ENCODE measurements at regions not wholly inside any gene's neighbourhood (a gene's known extent, or its start where the extent isn't known, plus 50 kb on each side); places are given as distances from the start of the nearest gene placed in this dataset.
A peak's percentile ranks its signal among the peaks of the same experiment; 100 is the strongest.

DNA sequence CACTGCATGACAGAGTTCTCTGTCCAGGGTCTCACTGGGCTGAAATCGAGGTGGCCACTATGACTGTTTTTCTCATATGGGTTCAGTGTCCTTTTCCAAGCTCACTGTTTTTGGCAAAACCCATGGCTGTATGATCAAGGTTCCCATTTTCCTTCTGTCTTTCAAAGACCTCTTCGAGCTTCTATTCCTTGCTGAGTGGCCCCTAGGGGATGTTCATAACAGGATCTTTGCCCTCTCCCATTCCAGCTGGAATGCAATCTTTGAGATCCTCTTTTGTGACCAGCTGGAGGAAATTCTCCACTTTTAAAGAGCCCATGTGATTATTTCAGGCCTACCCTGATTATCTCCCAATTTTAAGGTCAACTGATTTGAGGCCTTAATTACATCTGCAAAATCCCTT is 572.5 kb upstream of the SLC10A2 start (continued):
- TF ChIP-seq, protein P1, sequence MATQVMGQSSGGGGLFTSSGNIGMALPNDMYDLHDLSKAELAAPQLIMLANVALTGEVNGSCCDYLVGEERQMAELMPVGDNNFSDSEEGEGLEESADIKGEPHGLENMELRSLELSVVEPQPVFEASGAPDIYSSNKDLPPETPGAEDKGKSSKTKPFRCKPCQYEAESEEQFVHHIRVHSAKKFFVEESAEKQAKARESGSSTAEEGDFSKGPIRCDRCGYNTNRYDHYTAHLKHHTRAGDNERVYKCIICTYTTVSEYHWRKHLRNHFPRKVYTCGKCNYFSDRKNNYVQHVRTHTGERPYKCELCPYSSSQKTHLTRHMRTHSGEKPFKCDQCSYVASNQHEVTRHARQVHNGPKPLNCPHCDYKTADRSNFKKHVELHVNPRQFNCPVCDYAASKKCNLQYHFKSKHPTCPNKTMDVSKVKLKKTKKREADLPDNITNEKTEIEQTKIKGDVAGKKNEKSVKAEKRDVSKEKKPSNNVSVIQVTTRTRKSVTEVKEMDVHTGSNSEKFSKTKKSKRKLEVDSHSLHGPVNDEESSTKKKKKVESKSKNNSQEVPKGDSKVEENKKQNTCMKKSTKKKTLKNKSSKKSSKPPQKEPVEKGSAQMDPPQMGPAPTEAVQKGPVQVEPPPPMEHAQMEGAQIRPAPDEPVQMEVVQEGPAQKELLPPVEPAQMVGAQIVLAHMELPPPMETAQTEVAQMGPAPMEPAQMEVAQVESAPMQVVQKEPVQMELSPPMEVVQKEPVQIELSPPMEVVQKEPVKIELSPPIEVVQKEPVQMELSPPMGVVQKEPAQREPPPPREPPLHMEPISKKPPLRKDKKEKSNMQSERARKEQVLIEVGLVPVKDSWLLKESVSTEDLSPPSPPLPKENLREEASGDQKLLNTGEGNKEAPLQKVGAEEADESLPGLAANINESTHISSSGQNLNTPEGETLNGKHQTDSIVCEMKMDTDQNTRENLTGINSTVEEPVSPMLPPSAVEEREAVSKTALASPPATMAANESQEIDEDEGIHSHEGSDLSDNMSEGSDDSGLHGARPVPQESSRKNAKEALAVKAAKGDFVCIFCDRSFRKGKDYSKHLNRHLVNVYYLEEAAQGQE (IDR thresholded peaks at IDR 0.05; ENCODE audit: unreplicated experiment): no peak
- TF ChIP-seq ZNF114 (CRISPR knock-in tag; IDR thresholded peaks at IDR 0.05): no peak
- no peak for TF ChIP-seq POLR2AphosphoS5 (IDR thresholded peaks at IDR 0.05; ENCODE audit: low read depth)
- no peak for TF ChIP-seq STAT1 (IDR thresholded peaks at IDR 0.05; ENCODE audit: unreplicated experiment)

DNA sequence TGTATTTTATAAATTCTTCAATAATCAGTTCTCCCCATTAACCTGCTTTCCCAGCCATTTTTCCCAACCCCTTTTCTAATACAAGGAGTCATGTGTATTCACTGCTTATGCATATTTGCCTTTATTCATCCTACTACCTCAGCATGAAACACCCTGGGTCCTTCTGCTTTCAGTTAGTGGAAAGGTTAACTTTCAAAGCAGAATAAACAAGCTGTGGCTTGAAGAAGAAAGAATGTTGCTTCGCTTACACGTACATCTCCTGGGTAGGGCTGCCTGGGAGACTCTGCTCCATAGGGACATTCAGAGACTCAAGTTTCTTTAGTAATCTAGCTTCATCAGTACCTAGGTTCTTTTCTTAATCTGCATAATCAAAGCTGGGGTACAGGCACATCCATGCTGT is 567.8 kb upstream of the SLC10A2 start:
- no peak overlapping the region for H3K4me3 Mint-ChIP-seq

More for the DNA sequence above, 567.8 kb upstream of the SLC10A2 start:
- Mint-ChIP-seq H3K27me3 (ENCODE audit: insufficient read depth, low read depth, poor library complexity) (peaks cover 2% of the 10 kb centered on the region), H3K27ac (no peak overlapping the region), H3K4me1 (peaks cover 16% of the 10 kb centered on the region), H3K9me3 (no peaks in the 10 kb centered on the region), H3K36me3 (ENCODE audit: low read depth) (no peaks in the 10 kb centered on the region)
- TF ChIP-seq, protein P2, sequence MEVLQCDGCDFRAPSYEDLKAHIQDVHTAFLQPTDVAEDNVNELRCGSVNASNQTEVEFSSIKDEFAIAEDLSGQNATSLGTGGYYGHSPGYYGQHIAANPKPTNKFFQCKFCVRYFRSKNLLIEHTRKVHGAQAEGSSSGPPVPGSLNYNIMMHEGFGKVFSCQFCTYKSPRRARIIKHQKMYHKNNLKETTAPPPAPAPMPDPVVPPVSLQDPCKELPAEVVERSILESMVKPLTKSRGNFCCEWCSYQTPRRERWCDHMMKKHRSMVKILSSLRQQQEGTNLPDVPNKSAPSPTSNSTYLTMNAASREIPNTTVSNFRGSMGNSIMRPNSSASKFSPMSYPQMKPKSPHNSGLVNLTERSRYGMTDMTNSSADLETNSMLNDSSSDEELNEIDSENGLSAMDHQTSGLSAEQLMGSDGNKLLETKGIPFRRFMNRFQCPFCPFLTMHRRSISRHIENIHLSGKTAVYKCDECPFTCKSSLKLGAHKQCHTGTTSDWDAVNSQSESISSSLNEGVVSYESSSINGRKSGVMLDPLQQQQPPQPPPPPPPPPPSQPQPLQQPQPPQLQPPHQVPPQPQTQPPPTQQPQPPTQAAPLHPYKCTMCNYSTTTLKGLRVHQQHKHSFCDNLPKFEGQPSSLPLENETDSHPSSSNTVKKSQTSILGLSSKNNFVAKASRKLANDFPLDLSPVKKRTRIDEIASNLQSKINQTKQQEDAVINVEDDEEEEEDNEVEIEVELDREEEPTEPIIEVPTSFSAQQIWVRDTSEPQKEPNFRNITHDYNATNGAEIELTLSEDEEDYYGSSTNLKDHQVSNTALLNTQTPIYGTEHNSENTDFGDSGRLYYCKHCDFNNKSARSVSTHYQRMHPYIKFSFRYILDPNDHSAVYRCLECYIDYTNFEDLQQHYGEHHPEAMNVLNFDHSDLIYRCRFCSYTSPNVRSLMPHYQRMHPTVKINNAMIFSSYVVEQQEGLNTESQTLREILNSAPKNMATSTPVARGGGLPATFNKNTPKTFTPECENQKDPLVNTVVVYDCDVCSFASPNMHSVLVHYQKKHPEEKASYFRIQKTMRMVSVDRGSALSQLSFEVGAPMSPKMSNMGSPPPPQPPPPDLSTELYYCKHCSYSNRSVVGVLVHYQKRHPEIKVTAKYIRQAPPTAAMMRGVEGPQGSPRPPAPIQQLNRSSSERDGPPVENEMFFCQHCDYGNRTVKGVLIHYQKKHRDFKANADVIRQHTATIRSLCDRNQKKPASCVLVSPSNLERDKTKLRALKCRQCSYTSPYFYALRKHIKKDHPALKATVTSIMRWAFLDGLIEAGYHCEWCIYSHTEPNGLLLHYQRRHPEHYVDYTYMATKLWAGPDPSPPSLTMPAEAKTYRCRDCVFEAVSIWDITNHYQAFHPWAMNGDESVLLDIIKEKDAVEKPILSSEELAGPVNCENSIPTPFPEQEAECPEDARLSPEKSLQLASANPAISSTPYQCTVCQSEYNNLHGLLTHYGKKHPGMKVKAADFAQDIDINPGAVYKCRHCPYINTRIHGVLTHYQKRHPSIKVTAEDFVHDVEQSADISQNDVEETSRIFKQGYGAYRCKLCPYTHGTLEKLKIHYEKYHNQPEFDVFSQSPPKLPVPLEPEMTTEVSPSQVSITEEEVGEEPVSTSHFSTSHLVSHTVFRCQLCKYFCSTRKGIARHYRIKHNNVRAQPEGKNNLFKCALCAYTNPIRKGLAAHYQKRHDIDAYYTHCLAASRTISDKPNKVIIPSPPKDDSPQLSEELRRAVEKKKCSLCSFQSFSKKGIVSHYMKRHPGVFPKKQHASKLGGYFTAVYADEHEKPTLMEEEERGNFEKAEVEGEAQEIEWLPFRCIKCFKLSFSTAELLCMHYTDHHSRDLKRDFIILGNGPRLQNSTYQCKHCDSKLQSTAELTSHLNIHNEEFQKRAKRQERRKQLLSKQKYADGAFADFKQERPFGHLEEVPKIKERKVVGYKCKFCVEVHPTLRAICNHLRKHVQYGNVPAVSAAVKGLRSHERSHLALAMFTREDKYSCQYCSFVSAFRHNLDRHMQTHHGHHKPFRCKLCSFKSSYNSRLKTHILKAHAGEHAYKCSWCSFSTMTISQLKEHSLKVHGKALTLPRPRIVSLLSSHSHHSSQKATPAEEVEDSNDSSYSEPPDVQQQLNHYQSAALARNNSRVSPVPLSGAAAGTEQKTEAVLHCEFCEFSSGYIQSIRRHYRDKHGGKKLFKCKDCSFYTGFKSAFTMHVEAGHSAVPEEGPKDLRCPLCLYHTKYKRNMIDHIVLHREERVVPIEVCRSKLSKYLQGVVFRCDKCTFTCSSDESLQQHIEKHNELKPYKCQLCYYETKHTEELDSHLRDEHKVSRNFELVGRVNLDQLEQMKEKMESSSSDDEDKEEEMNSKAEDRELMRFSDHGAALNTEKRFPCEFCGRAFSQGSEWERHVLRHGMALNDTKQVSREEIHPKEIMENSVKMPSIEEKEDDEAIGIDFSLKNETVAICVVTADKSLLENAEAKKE (CRISPR knock-in tag; IDR thresholded peaks at IDR 0.05): no peak
- TF ChIP-seq JUNB (IDR thresholded peaks at IDR 0.05; ENCODE audit: unreplicated experiment) (no peak), ZNF331 (CRISPR knock-in tag; IDR thresholded peaks at IDR 0.05; ENCODE audit: low read depth) (no peak), EZH2phosphoT487 (IDR thresholded peaks at IDR 0.05; ENCODE audit: unreplicated experiment) (no peak), ZNF114 (CRISPR knock-in tag; IDR thresholded peaks at IDR 0.05) (no peak), POLR2AphosphoS5 (IDR thresholded peaks at IDR 0.05; ENCODE audit: low read depth) (no peak), NANOG (IDR thresholded peaks at IDR 0.05; ENCODE audit: borderline replicate concordance) (no peak)
- TF ChIP-seq, protein P1 (IDR thresholded peaks at IDR 0.05; ENCODE audit: unreplicated experiment): no peak
- TF ChIP-seq, protein P3, sequence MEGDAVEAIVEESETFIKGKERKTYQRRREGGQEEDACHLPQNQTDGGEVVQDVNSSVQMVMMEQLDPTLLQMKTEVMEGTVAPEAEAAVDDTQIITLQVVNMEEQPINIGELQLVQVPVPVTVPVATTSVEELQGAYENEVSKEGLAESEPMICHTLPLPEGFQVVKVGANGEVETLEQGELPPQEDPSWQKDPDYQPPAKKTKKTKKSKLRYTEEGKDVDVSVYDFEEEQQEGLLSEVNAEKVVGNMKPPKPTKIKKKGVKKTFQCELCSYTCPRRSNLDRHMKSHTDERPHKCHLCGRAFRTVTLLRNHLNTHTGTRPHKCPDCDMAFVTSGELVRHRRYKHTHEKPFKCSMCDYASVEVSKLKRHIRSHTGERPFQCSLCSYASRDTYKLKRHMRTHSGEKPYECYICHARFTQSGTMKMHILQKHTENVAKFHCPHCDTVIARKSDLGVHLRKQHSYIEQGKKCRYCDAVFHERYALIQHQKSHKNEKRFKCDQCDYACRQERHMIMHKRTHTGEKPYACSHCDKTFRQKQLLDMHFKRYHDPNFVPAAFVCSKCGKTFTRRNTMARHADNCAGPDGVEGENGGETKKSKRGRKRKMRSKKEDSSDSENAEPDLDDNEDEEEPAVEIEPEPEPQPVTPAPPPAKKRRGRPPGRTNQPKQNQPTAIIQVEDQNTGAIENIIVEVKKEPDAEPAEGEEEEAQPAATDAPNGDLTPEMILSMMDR (conservative IDR thresholded peaks at IDR 0.05; ENCODE audit: low read depth in 2 of 2): no peak
- no peaks in the 10 kb centered on the region for H3K27me3 ChIP-seq (ENCODE audit: insufficient read depth)
- 0 out of 2 replicates have a peak, but pooled peaks cover 6% of the 10 kb centered on the region for H3K4me1 ChIP-seq (ENCODE audit: insufficient read depth)
- H4K20me1 ChIP-seq (replicated peaks; ENCODE audit: insufficient read depth): no peaks in the 10 kb centered on the region
- no peak overlapping the region for H3K4me2 ChIP-seq
- peak; percentile 5 for DNase-seq (ENCODE audit: low spot score)
- no peaks in the 10 kb centered on the region for H3K79me2 ChIP-seq (replicated peaks; ENCODE audit: insufficient read depth)
- no peak overlapping the region for H3K27ac ChIP-seq (ENCODE audit: low read depth)
- no peaks in the 10 kb centered on the region for H3F3A ChIP-seq (replicated peaks; ENCODE audit: low read depth)
- no peak overlapping the region for H3K4me3 ChIP-seq
- ATAC-seq: no peak; the same call in 2 of the 3 replicates
- H3K36me3 ChIP-seq (ENCODE audit: insufficient read depth): no peaks in the 10 kb centered on the region
- H2AFZ ChIP-seq: no peak overlapping the region
- H3K9me2 ChIP-seq (ENCODE audit: insufficient read depth): no peaks in the 10 kb centered on the region; the same call in 1 of the 2 replicates

All from GM23338 (cell line).